ENCODE measurements at regions not wholly inside any gene's neighbourhood (a gene's known extent, or its start where the extent isn't known, plus 50 kb on each side); places are given as distances from the start of the nearest gene placed in this dataset.

GRCh38 chr16:61261315-61261714, 774.9 kb downstream of the CDH8 start:
- TF ChIP-seq CTCF (IDR thresholded peaks at IDR 0.05), result no peak
- TF ChIP-seq POLR2AphosphoS5 (IDR thresholded peaks at IDR 0.05), result no peak

Data from prostate gland (tissue), 2 donors.